T47D (cell line): ENCODE measurements at regions not wholly inside any gene's neighbourhood (a gene's known extent, or its start where the extent isn't known, plus 50 kb on each side); places are given as distances from the start of the nearest gene placed in this dataset.
"Not testable (repeated sequence)": the region's sequence is repeated elsewhere in the genome, so short reads cannot be mapped to it uniquely, and the experiment has no call there.

Source experiments
- DNase-seq, 2 experiments: peaks; one replicate each; pipeline versions ENCODE4 v3.0.0 to v3.0.0-alpha.2; 2011 to 2012; ENCODE audit warnings: low read depth in 1 of 2, low spot score in 1 of 2
- JUND ChIP-seq: IDR thresholded peaks from 2 replicates; pipeline ENCODE4 v1.6.1; 2012; ENCODE audit warnings: low read depth
- in situ Hi-C: cut with HindIII; loops from 2 replicates; pipeline ENCODE4 v1.10.0; 2016; ENCODE audit warnings: low sequenced_read_pairs, low pct_unique_long_range_greater_than_20kb

GRCh38 chr18:75846321-75846720 lies 418.8 kb upstream of the SMIM21 start:
- no peak for TF ChIP-seq JUND
- DNase-seq, result no peak
- in situ Hi-C loops, result no loop called here

- TF ChIP-seq JUND, result no peak
- in situ Hi-C loops, result no loop called here
- DNase-seq, result no peak
Observed at GRCh38 chr18:75845413-75845812, 417.9 kb upstream of the SMIM21 start.

GRCh38 chr18:75844146-75844545 lies 416.6 kb upstream of the SMIM21 start:
- in situ Hi-C loops, result no loop called here
- no peak for DNase-seq
- TF ChIP-seq JUND, result no peak

- no peak for DNase-seq
- in situ Hi-C loops, result no loop called here
- no peak for TF ChIP-seq JUND
Observed at GRCh38 chr18:75840131-75840530, 412.6 kb upstream of the SMIM21 start.

- DNase-seq, in situ Hi-C loops: not testable (repeated sequence)
Observed at GRCh38 chr18:75839686-75840085, 412.2 kb upstream of the SMIM21 start.

- in situ Hi-C loops, result no loop called here
- no peak for TF ChIP-seq JUND
- DNase-seq, result no peak
Observed at GRCh38 chr18:75839041-75839440, 411.5 kb upstream of the SMIM21 start.

- in situ Hi-C loops, result no loop called here
- TF ChIP-seq JUND, result no peak
- DNase-seq, result no peak
Observed at GRCh38 chr18:75837316-75837715, 409.8 kb upstream of the SMIM21 start.

GRCh38 chr18:75836516-75836915 lies 409.0 kb upstream of the SMIM21 start:
- DNase-seq, result no peak
- TF ChIP-seq JUND, result no peak
- in situ Hi-C loops, result no loop called here

- no peak for DNase-seq
- in situ Hi-C loops, result no loop called here
- TF ChIP-seq JUND, result no peak
Observed at GRCh38 chr18:75831960-75832359, 404.5 kb upstream of the SMIM21 start.

- TF ChIP-seq JUND, result no peak
- in situ Hi-C loops, result no loop called here
- no peak for DNase-seq
Observed at GRCh38 chr18:75830828-75831227, 403.3 kb upstream of the SMIM21 start.

GRCh38 chr18:75829091-75829490 lies 401.6 kb upstream of the SMIM21 start:
- DNase-seq, result no peak
- TF ChIP-seq JUND, result no peak
- in situ Hi-C loops, result no loop called here

GRCh38 chr18:75828379-75828778 lies 400.9 kb upstream of the SMIM21 start:
- no peak for TF ChIP-seq JUND
- in situ Hi-C loops, result no loop called here
- DNase-seq, result no peak

- in situ Hi-C loops, result no loop called here
- no peak for DNase-seq
- no peak for TF ChIP-seq JUND
Observed at GRCh38 chr18:75827751-75828287, 400.3 kb upstream of the SMIM21 start.

- DNase-seq, result no peak
- no peak for TF ChIP-seq JUND
- in situ Hi-C loops, result no loop called here
Observed at GRCh38 chr18:75824661-75825060, 397.2 kb upstream of the SMIM21 start.
